ENCODE measurements at regions not wholly inside any gene's neighbourhood (a gene's known extent, or its start where the extent isn't known, plus 50 kb on each side); places are given as distances from the start of the nearest gene placed in this dataset.

GRCh38 chr10:110379831-110380230, 75.1 kb upstream of the SMNDC1 start:
- H3K36me3 Mint-ChIP-seq: peaks cover 0 to 4% of the 10 kb centered on the region in 2 donors
- no peaks in the 10 kb centered on the region for H3K9me3 Mint-ChIP-seq
- ATAC-seq (ENCODE audit: low read depth in 2 of 2): no peak
- H3K27ac Mint-ChIP-seq: no peak overlapping the region
- peaks cover 7 to 33% (median 12%) of the 10 kb centered on the region in 3 donors for H3K4me1 Mint-ChIP-seq
- H3K4me3 Mint-ChIP-seq: no peak overlapping the region
- no peak for DNase-seq
- H3K27me3 Mint-ChIP-seq: peaks cover 7 to 37% (median 22%) of the 10 kb centered on the region in 3 donors

GRCh38 chr10:110380293-110380692, 75.6 kb upstream of the SMNDC1 start:
- peaks cover 8 to 34% (median 22%) of the 10 kb centered on the region in 3 donors for H3K27me3 Mint-ChIP-seq

GRCh38 chr10:110382695-110383094, 78.0 kb upstream of the SMNDC1 start:
- H3K4me1 Mint-ChIP-seq: peaks cover 11 to 22% (median 12%) of the 10 kb centered on the region in 3 donors
- peak overlapping the region in 3 of 6 donors; percentile 32 to 76 (median 73) for H3K27ac Mint-ChIP-seq
- DNase-seq (no peak), ATAC-seq (ENCODE audit: low read depth in 2 of 2) (no peak)
- no peaks in the 10 kb centered on the region for H3K9me3 Mint-ChIP-seq
- H3K36me3 Mint-ChIP-seq: peaks cover 0 to 5% of the 10 kb centered on the region in 2 donors
- peak overlapping the region in 1 of 8 donors; percentile 37 for H3K4me3 Mint-ChIP-seq
- H3K27me3 Mint-ChIP-seq: peaks cover 8 to 18% (median 9%) of the 10 kb centered on the region in 3 donors

More at GRCh38 chr10:110380293-110380692, 75.6 kb upstream of the SMNDC1 start:
- H3K9me3 Mint-ChIP-seq: no peaks in the 10 kb centered on the region
- H3K36me3 Mint-ChIP-seq: peaks cover 0 to 5% of the 10 kb centered on the region in 2 donors
- H3K4me3 Mint-ChIP-seq: no peak overlapping the region
- H3K27ac Mint-ChIP-seq: no peak overlapping the region
- H3K4me1 Mint-ChIP-seq: peaks cover 7 to 33% (median 9%) of the 10 kb centered on the region in 3 donors
- ATAC-seq (ENCODE audit: low read depth in 2 of 2): no peak
- no peak for DNase-seq

GRCh38 chr10:110387617-110387982, 82.9 kb upstream of the SMNDC1 start:
- ATAC-seq (ENCODE audit: low read depth in 2 of 2): no peak
- peak overlapping the region in 1 of 6 donors; percentile 78 for H3K27ac Mint-ChIP-seq
- H3K4me1 Mint-ChIP-seq: peaks cover 16 to 26% (median 16%) of the 10 kb centered on the region in 3 donors
- no peak for DNase-seq
- H3K9me3 Mint-ChIP-seq: no peaks in the 10 kb centered on the region
- peaks cover 2 to 35% (median 9%) of the 10 kb centered on the region in 3 donors for H3K27me3 Mint-ChIP-seq
- no peak overlapping the region for H3K4me3 Mint-ChIP-seq
- peaks cover 0 to 5% of the 10 kb centered on the region in 2 donors for H3K36me3 Mint-ChIP-seq

GRCh38 chr10:110387983-110388686, 83.4 kb upstream of the SMNDC1 start:
- H3K36me3 Mint-ChIP-seq: peaks cover 0 to 5% of the 10 kb centered on the region in 2 donors
- H3K9me3 Mint-ChIP-seq: no peaks in the 10 kb centered on the region
- H3K27me3 Mint-ChIP-seq: peaks cover 7 to 35% (median 11%) of the 10 kb centered on the region in 3 donors
- DNase-seq (no peak), ATAC-seq (ENCODE audit: low read depth in 2 of 2) (peak in 1 of 2 donors; percentile 40)
- peak overlapping the region in 1 of 6 donors; percentile 44 for H3K27ac Mint-ChIP-seq
- peaks cover 16 to 22% (median 16%) of the 10 kb centered on the region in 3 donors for H3K4me1 Mint-ChIP-seq
- no peak overlapping the region for H3K4me3 Mint-ChIP-seq

- ATAC-seq (ENCODE audit: low read depth in 2 of 2) (no peak), DNase-seq (no peak)
- Mint-ChIP-seq H3K27me3 (peaks cover 13 to 36% (median 17%) of the 10 kb centered on the region in 3 donors), H3K4me1 (peaks cover 16 to 22% (median 16%) of the 10 kb centered on the region in 3 donors), H3K36me3 (peaks cover 0 to 5% of the 10 kb centered on the region in 2 donors), H3K9me3 (no peaks in the 10 kb centered on the region), H3K27ac (peak overlapping the region in 1 of 6 donors; percentile 44), H3K4me3 (no peak overlapping the region)
Measured at GRCh38 chr10:110388687-110389052, 84.0 kb upstream of the SMNDC1 start.

GRCh38 chr10:110389255-110389654, 84.5 kb upstream of the SMNDC1 start:
- ATAC-seq (ENCODE audit: low read depth in 2 of 2) (no peak), DNase-seq (no peak)
- Mint-ChIP-seq H3K36me3 (peaks cover 0 to 5% of the 10 kb centered on the region in 2 donors), H3K27me3 (peaks cover 18 to 41% (median 18%) of the 10 kb centered on the region in 3 donors), H3K27ac (peak overlapping the region in 1 of 6 donors; percentile 27), H3K9me3 (no peaks in the 10 kb centered on the region), H3K4me3 (no peak overlapping the region), H3K4me1 (peaks cover 16 to 22% (median 16%) of the 10 kb centered on the region in 3 donors)

- ATAC-seq (ENCODE audit: low read depth in 2 of 2): no peak
- DNase-seq: no peak
- H3K36me3 Mint-ChIP-seq: no peaks in the 10 kb centered on the region
- H3K9me3 Mint-ChIP-seq: peaks cover 0 to 4% (median 0%) of the 10 kb centered on the region in 7 donors
- peaks cover 13 to 45% (median 28%) of the 10 kb centered on the region in 3 donors for H3K27me3 Mint-ChIP-seq
- no peak overlapping the region for H3K4me3 Mint-ChIP-seq
- peaks cover 16 to 22% (median 16%) of the 10 kb centered on the region in 3 donors for H3K4me1 Mint-ChIP-seq
- peak overlapping the region in 2 of 6 donors; percentile 26 to 72 for H3K27ac Mint-ChIP-seq
Measured at GRCh38 chr10:110391541-110391940, 86.8 kb upstream of the SMNDC1 start.

- peaks cover 13 to 45% (median 28%) of the 10 kb centered on the region in 3 donors for H3K27me3 Mint-ChIP-seq
- H3K36me3 Mint-ChIP-seq: no peaks in the 10 kb centered on the region
- peak overlapping the region in 1 of 6 donors; percentile 26 for H3K27ac Mint-ChIP-seq
- peaks cover 16 to 22% (median 16%) of the 10 kb centered on the region in 3 donors for H3K4me1 Mint-ChIP-seq
- ATAC-seq (ENCODE audit: low read depth in 2 of 2) (no peak), DNase-seq (no peak)
- no peak overlapping the region for H3K4me3 Mint-ChIP-seq
- peaks cover 0 to 4% (median 0%) of the 10 kb centered on the region in 7 donors for H3K9me3 Mint-ChIP-seq
Measured at GRCh38 chr10:110392121-110392520, 87.4 kb upstream of the SMNDC1 start.

- DNase-seq (no peak), ATAC-seq (ENCODE audit: low read depth in 2 of 2) (no peak)
- H3K4me3 Mint-ChIP-seq: peak overlapping the region in 1 of 8 donors; percentile 47
- peak overlapping the region in 1 of 6 donors; percentile 91 for H3K27ac Mint-ChIP-seq
- peaks cover 13 to 45% (median 28%) of the 10 kb centered on the region in 3 donors for H3K27me3 Mint-ChIP-seq
- peaks cover 8 to 13% (median 9%) of the 10 kb centered on the region in 3 donors for H3K4me1 Mint-ChIP-seq
- peaks cover 0 to 4% (median 0%) of the 10 kb centered on the region in 7 donors for H3K9me3 Mint-ChIP-seq
- no peaks in the 10 kb centered on the region for H3K36me3 Mint-ChIP-seq
Measured at GRCh38 chr10:110392868-110393740, 88.4 kb upstream of the SMNDC1 start.

GRCh38 chr10:110393866-110394265, 89.1 kb upstream of the SMNDC1 start:
- Mint-ChIP-seq H3K36me3 (no peaks in the 10 kb centered on the region), H3K4me1 (peaks cover under 1 to 6% (median under 1%) of the 10 kb centered on the region in 3 donors), H3K27ac (peak overlapping the region in 1 of 6 donors; percentile 91), H3K27me3 (peaks cover 14 to 42% (median 28%) of the 10 kb centered on the region in 3 donors), H3K4me3 (peak overlapping the region in 1 of 8 donors; percentile 68), H3K9me3 (peaks cover 0 to 4% (median 0%) of the 10 kb centered on the region in 7 donors)
- DNase-seq: no peak
- no peak for ATAC-seq (ENCODE audit: low read depth in 2 of 2)

- ATAC-seq (ENCODE audit: low read depth in 2 of 2) (no peak), DNase-seq (no peak)
- Mint-ChIP-seq H3K27me3 (peaks cover 16 to 44% (median 28%) of the 10 kb centered on the region in 3 donors), H3K36me3 (no peaks in the 10 kb centered on the region), H3K9me3 (peaks cover 0 to 4% (median 0%) of the 10 kb centered on the region in 7 donors), H3K4me3 (no peak overlapping the region), H3K4me1 (peaks cover 0 to 3% (median 0%) of the 10 kb centered on the region in 3 donors), H3K27ac (peak overlapping the region in 1 of 6 donors; percentile 91)
Measured at GRCh38 chr10:110394296-110394695, 89.6 kb upstream of the SMNDC1 start.

GRCh38 chr10:110394898-110395297, 90.2 kb upstream of the SMNDC1 start:
- no peaks in the 10 kb centered on the region for H3K4me1 Mint-ChIP-seq
- ATAC-seq (ENCODE audit: low read depth in 2 of 2) (no peak), DNase-seq (no peak)
- peak overlapping the region in 1 of 6 donors; percentile 47 for H3K27ac Mint-ChIP-seq
- H3K27me3 Mint-ChIP-seq: peaks cover 15 to 40% (median 28%) of the 10 kb centered on the region in 3 donors
- no peak overlapping the region for H3K4me3 Mint-ChIP-seq
- peaks cover 0 to 4% (median 0%) of the 10 kb centered on the region in 7 donors for H3K9me3 Mint-ChIP-seq
- no peaks in the 10 kb centered on the region for H3K36me3 Mint-ChIP-seq

Measured in naive B cell (primary cell).